Vagina (tissue), 2 donors: ENCODE measurements at regions not wholly inside any gene's neighbourhood (a gene's known extent, or its start where the extent isn't known, plus 50 kb on each side); places are given as distances from the start of the nearest gene placed in this dataset.
"Not testable (repeated sequence)": the region's sequence is repeated elsewhere in the genome, so short reads cannot be mapped to it uniquely, and the experiment has no call there.

Experiments used
- DNase-seq, 2 donors: peaks; one replicate each; pipeline ENCODE4 v3.0.0-alpha.2; 2017; ENCODE audit errors: extremely low spot score in 2 of 2
- H3K27ac ChIP-seq: fragments of 200-600 bp; sonication (generic); one replicate; pipeline ENCODE4 v1.5.1; 2019
- H3K27me3 ChIP-seq: fragments of 200-600 bp; sonication (generic); one replicate; pipeline ENCODE4 v1.5.1; 2019
- H3K36me3 ChIP-seq, 2 donors: fragments of 200-600 bp; sonication (generic); one replicate each; pipeline ENCODE4 v1.5.1; 2017 to 2019
- H3K4me1 ChIP-seq: fragments of 200-600 bp; sonication (generic); one replicate; pipeline ENCODE4 v1.5.1; 2019
- H3K4me3 ChIP-seq, 2 donors: fragments of 200-600 bp; sonication (generic); 1 replicate in 1 of 2; 2 replicates in 1 of 2; pipeline ENCODE4 v1.5.1; 2016 to 2019
- H3K9me3 ChIP-seq: fragments of 200-600 bp; sonication (generic); one replicate; pipeline ENCODE4 v1.5.1; 2019
- CTCF ChIP-seq, 3 experiments: fragments of 450-650 bp in 2 of 3; fragments of 200-600 bp in 1 of 3; sonication (generic) in 1 of 3; IDR thresholded peaks; one replicate each; pipeline ENCODE4 v1.5.1; 2017 to 2019; ENCODE audit warnings: antibody characterized with exemption in 3 of 3, mild to moderate bottlenecking in 2 of 3, moderate library complexity in 2 of 3
- POLR2A ChIP-seq, 2 donors: fragments of 450-650 bp; IDR thresholded peaks; one replicate each; pipeline ENCODE4 v1.6.1; 2017; ENCODE audit warnings: antibody characterized with exemption in 2 of 2, mild to moderate bottlenecking in 2 of 2, moderate library complexity in 2 of 2
- POLR2AphosphoS5 ChIP-seq, 2 donors: sonication (generic); formaldehyde crosslinking; IDR thresholded peaks; one replicate each; pipeline ENCODE4 v1.9.0; 2017; ENCODE audit warnings: antibody characterized with exemption in 2 of 2, mild to moderate bottlenecking in 2 of 2, low read depth in 1 of 2; ENCODE audit not compliant: insufficient read depth in 1 of 2
- intact Hi-C: fragments of 100-400 bp; cut with DNase I; formaldehyde crosslinking; loops from one replicate; pipeline ENCODE4 v1.15.1; 2023

GRCh38 chr3:75300606-75301005 is 363.5 kb upstream of the FRG2C start:
- H3K4me3 ChIP-seq: no peak overlapping the region

GRCh38 chr3:75301050-75301449 is 363.1 kb upstream of the FRG2C start:
- H3K4me3 ChIP-seq, H3K27me3 ChIP-seq, DNase-seq, H3K36me3 ChIP-seq, H3K9me3 ChIP-seq, intact Hi-C loops, H3K27ac ChIP-seq, H3K4me1 ChIP-seq: not testable (repeated sequence)

More at GRCh38 chr3:75300606-75301005, 363.5 kb upstream of the FRG2C start:
- H3K4me1 ChIP-seq: no peaks in the 10 kb centered on the region
- H3K9me3 ChIP-seq: no peaks in the 10 kb centered on the region
- H3K27ac ChIP-seq: no peak overlapping the region
- H3K27me3 ChIP-seq: no peaks in the 10 kb centered on the region
- no peaks in the 10 kb centered on the region for H3K36me3 ChIP-seq
- intact Hi-C loops: no loop called here
- no peak for DNase-seq
- TF ChIP-seq POLR2A (IDR thresholded peaks at IDR 0.05) (no peak), CTCF (IDR thresholded peaks at IDR 0.05) (no peak), POLR2AphosphoS5 (IDR thresholded peaks at IDR 0.05; ENCODE audit: insufficient read depth in 1 of 2, low read depth in 1 of 2) (no peak)

DNA sequence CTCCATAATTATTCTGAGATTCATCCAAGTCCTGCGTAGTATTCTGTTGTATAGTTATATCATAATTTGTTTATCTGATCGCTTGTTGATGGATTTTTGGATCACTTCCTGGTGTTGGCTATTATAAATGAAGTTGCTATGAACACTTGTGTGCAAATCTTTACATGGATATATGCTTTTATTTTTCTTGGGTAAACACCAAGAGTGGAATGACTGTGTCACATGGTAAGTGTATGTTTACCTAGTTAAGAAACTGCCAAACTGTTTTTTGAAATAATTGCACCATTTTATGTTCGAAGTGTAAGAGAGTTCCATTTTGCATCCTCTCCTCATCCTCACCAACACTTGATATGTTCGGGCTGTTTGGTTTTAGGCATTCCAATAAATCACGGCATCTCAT is 360.4 kb upstream of the FRG2C start:
- H3K4me1 ChIP-seq: no peaks in the 10 kb centered on the region
- intact Hi-C loops: no loop called here

GRCh38 chr3:75305901-75306300 is 358.2 kb upstream of the FRG2C start:
- intact Hi-C loops: no loop called here
- TF ChIP-seq CTCF (IDR thresholded peaks at IDR 0.05): no peak
- no peak for TF ChIP-seq POLR2A (IDR thresholded peaks at IDR 0.05)
- TF ChIP-seq POLR2AphosphoS5 (IDR thresholded peaks at IDR 0.05; ENCODE audit: insufficient read depth in 1 of 2, low read depth in 1 of 2): no peak

More for the DNA sequence above, 360.4 kb upstream of the FRG2C start:
- no peak for TF ChIP-seq POLR2A (IDR thresholded peaks at IDR 0.05)
- TF ChIP-seq CTCF (IDR thresholded peaks at IDR 0.05): no peak
- TF ChIP-seq POLR2AphosphoS5 (IDR thresholded peaks at IDR 0.05; ENCODE audit: insufficient read depth in 1 of 2, low read depth in 1 of 2): no peak
- Histone ChIP-seq H3K36me3 (no peaks in the 10 kb centered on the region), H3K4me3 (no peak overlapping the region), H3K27me3 (no peaks in the 10 kb centered on the region), H3K9me3 (no peaks in the 10 kb centered on the region), H3K27ac (no peak overlapping the region)
- DNase-seq: no peak

GRCh38 chr3:75311306-75311705 is 352.8 kb upstream of the FRG2C start:
- DNase-seq, H3K9me3 ChIP-seq, H3K4me1 ChIP-seq, H3K27me3 ChIP-seq, H3K36me3 ChIP-seq, H3K4me3 ChIP-seq, intact Hi-C loops, H3K27ac ChIP-seq: not testable (repeated sequence)

More at GRCh38 chr3:75305901-75306300, 358.2 kb upstream of the FRG2C start:
- Histone ChIP-seq H3K4me3 (no peak overlapping the region), H3K27me3 (no peaks in the 10 kb centered on the region), H3K9me3 (no peaks in the 10 kb centered on the region), H3K4me1 (no peaks in the 10 kb centered on the region), H3K36me3 (no peaks in the 10 kb centered on the region), H3K27ac (no peak overlapping the region)
- DNase-seq: no peak

- H3K27ac ChIP-seq, H3K36me3 ChIP-seq, H3K4me1 ChIP-seq, H3K27me3 ChIP-seq, H3K9me3 ChIP-seq, DNase-seq, intact Hi-C loops, H3K4me3 ChIP-seq: not testable (repeated sequence)
Observed at GRCh38 chr3:75312469-75312868, 351.7 kb upstream of the FRG2C start.

GRCh38 chr3:75319776-75320175 is 344.4 kb upstream of the FRG2C start:
- intact Hi-C loops, H3K27ac ChIP-seq, H3K4me1 ChIP-seq, H3K36me3 ChIP-seq, H3K27me3 ChIP-seq, H3K4me3 ChIP-seq, H3K9me3 ChIP-seq, DNase-seq: not testable (repeated sequence)
